ENCODE measurements at regions not wholly inside any gene's neighbourhood (a gene's known extent, or its start where the extent isn't known, plus 50 kb on each side); places are given as distances from the start of the nearest gene placed in this dataset.

- H3K9ac ChIP-seq (ENCODE audit: extremely low read depth, insufficient read length, low read length) = no peak overlapping the region
- no peaks in the 10 kb centered on the region for H3K79me2 ChIP-seq (ENCODE audit: insufficient read depth, low read length)
- H3K4me1 ChIP-seq (ENCODE audit: insufficient read depth, low read length) = no peaks in the 10 kb centered on the region
- H2AFZ ChIP-seq (ENCODE audit: low read length) = no peak overlapping the region
- no peak for DNase-seq
- H3K23ac ChIP-seq (ENCODE audit: insufficient read length, low read depth, low read length) = no peak overlapping the region
- WGBS (ENCODE audit: extremely low coverage, insufficient read length, low lambda C conversion rate) = no CpG with 5 or more reads among the region's 2 CpGs
- H2BK20ac ChIP-seq (ENCODE audit: low read depth, low read length, poor library complexity, severe bottlenecking) = no peak overlapping the region
- Mint-ChIP-seq H3K27ac (no peak overlapping the region), H3K4me1 (peaks cover 0 to 11% of the 10 kb centered on the region in 2 experiments; a peak in 3 of 4 replicates), H3K9me3 (no peaks in the 10 kb centered on the region), H3K4me3 (no peak overlapping the region), H3K36me3 (ENCODE audit: insufficient read depth in 1 of 3, low read depth in 3 of 3) (no peaks in the 10 kb centered on the region), H3K27me3 (ENCODE audit: low read depth) (no peaks in the 10 kb centered on the region)
- no peak overlapping the region for H3K18ac ChIP-seq (ENCODE audit: insufficient read length, low read depth, low read length)
- H3K9me3 ChIP-seq (ENCODE audit: control insufficient read depth, low read depth, low read length) = no peaks in the 10 kb centered on the region
- no peak overlapping the region for H3K56ac ChIP-seq (ENCODE audit: insufficient read length, low read depth, low read length)
- no peaks in the 10 kb centered on the region for H3K27me3 ChIP-seq (ENCODE audit: insufficient read depth, low read length)
- no peak overlapping the region for H2BK12ac ChIP-seq (ENCODE audit: insufficient read length, low read depth, low read length)
- H2AK5ac ChIP-seq (ENCODE audit: insufficient read length, low read length) = no peak overlapping the region
- H2BK15ac ChIP-seq (ENCODE audit: low read depth, low read length) = no peak overlapping the region
- no peak overlapping the region for H3K14ac ChIP-seq (ENCODE audit: insufficient read depth, low read length)
- H4K5ac ChIP-seq (ENCODE audit: insufficient read length, low read depth, low read length) = no peak overlapping the region
- TF ChIP-seq, protein P1, sequence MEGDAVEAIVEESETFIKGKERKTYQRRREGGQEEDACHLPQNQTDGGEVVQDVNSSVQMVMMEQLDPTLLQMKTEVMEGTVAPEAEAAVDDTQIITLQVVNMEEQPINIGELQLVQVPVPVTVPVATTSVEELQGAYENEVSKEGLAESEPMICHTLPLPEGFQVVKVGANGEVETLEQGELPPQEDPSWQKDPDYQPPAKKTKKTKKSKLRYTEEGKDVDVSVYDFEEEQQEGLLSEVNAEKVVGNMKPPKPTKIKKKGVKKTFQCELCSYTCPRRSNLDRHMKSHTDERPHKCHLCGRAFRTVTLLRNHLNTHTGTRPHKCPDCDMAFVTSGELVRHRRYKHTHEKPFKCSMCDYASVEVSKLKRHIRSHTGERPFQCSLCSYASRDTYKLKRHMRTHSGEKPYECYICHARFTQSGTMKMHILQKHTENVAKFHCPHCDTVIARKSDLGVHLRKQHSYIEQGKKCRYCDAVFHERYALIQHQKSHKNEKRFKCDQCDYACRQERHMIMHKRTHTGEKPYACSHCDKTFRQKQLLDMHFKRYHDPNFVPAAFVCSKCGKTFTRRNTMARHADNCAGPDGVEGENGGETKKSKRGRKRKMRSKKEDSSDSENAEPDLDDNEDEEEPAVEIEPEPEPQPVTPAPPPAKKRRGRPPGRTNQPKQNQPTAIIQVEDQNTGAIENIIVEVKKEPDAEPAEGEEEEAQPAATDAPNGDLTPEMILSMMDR (conservative IDR thresholded peaks at IDR 0.05) = no peak
- no peaks in the 10 kb centered on the region for H4K20me1 ChIP-seq (ENCODE audit: control insufficient read depth, insufficient read depth, insufficient read length)
- no peak overlapping the region for H4K8ac ChIP-seq (replicated peaks; ENCODE audit: insufficient read length, low read depth, low read length)
- no peak overlapping the region for H3K4ac ChIP-seq (ENCODE audit: low read depth, low read length)
- no peaks in the 10 kb centered on the region for H3K79me1 ChIP-seq (ENCODE audit: insufficient read depth, low read depth, low read length, poor library complexity, severe bottlenecking)
- no peak overlapping the region for H2BK120ac ChIP-seq (ENCODE audit: low read depth, low read length, poor library complexity, severe bottlenecking)
- H3K23me2 ChIP-seq (ENCODE audit: insufficient read length, low read depth, low read length, poor library complexity, severe bottlenecking) = no peaks in the 10 kb centered on the region
- no peak overlapping the region for H3K27ac ChIP-seq (ENCODE audit: insufficient read length, low read depth, low read length)
- H4K91ac ChIP-seq (ENCODE audit: insufficient read length, low read depth, low read length) = no peak overlapping the region
- H2BK5ac ChIP-seq (ENCODE audit: insufficient read length, low read length) = no peak overlapping the region
- H3T11ph ChIP-seq (ENCODE audit: low read length) = no peak overlapping the region
- H3K4me2 ChIP-seq (ENCODE audit: insufficient read depth, insufficient read length, low read length) = no peak overlapping the region
Observed at GRCh38 chr3:144063306-144063705, 91.7 kb downstream of the DIPK2A start.

Measured in H9 (cell line).